NT2/D1 (cell line): ENCODE measurements at regions not wholly inside any gene's neighbourhood (a gene's known extent, or its start where the extent isn't known, plus 50 kb on each side); places are given as distances from the start of the nearest gene placed in this dataset.

ENCODE experiments used
- SUZ12 ChIP-seq: IDR thresholded peaks from 2 replicates; pipeline ENCODE4 v1.6.1; 2011; ENCODE audit not compliant: insufficient read length, insufficient read depth; ENCODE audit errors: extremely low read depth
- YY1 ChIP-seq: IDR thresholded peaks from 2 replicates; pipeline ENCODE4 v1.6.1; 2011; ENCODE audit not compliant: insufficient read length, insufficient read depth

DNA sequence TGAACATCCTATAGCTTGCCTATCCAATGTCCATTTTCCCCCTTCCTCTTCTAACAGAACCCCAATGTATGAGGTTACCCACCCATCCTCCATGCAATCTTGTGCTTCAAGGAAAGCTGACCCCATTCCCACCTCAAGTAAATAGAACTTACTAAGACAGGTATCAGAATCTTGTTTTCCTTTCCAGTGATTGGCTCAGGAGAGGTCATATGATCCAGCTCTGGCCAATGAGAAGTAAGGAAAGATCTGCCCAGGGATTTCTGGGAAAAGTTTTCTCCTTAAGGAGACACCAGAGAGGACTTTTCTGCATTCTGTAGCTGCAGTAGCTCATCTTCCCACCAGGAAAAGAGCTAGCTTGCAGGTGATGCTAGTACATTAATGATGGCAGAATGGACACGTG, 341.8 kb upstream of the ZFP64 start:
- no peak for TF ChIP-seq YY1
- TF ChIP-seq SUZ12: no peak
